ENCODE measurements at regions not wholly inside any gene's neighbourhood (a gene's known extent, or its start where the extent isn't known, plus 50 kb on each side); places are given as distances from the start of the nearest gene placed in this dataset.

DNA sequence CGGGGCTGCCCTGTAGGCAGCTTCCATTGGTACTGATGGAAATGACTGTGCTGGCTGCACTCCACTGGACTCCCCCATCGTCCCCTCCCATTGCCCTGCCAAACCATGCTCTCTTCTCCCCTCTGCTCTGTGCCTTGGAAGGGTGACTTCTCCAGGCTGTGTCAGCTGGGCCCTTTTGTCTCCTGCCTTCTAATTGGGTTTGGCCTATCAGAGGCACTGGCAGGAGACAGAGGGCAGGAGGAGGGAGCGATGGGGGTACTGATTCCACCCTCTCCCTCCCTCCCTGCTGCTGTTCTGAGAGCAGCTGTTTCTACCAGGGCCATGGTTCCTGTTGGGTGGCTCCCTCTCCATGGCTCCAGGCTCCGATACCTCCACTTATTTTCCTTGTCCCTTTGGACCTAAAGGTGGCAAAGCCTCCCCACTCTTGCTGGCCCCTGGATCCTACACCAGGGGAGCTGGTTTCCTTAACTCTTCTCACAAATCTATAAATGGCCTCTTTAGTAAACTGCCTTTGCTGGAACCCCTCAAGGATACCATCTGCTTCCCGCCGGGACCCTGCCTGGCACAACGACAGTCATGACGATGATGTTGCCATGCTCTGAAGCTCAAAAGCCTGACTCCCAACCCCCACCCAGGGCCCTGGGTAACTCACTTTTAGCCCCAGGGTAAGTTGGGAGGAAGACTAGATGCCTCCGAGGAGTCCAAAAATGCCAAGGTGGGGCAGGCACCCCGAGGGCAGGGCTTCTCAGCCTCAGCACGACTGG is 123.8 kb upstream of the RPL38 start:
- Histone ChIP-seq H3K79me2 (ENCODE audit: control insufficient read depth, insufficient read depth, low read length) (no peaks in the 10 kb centered on the region), H3K4me3 (ENCODE audit: control extremely low read depth in 1 of 5, extremely low read depth in 1 of 5, insufficient read depth in 1 of 5, low read depth in 2 of 5, low read length in 4 of 5) (no peak overlapping the region), H3K9me3 (ENCODE audit: control extremely low read depth in 1 of 3, control insufficient read depth in 2 of 3, insufficient read depth in 1 of 3, low read length in 2 of 3) (peaks cover 0 to 3% (median under 1%) of the 10 kb centered on the region in 3 donors), H2AFZ (ENCODE audit: insufficient read depth, low read depth, low read length, poor library complexity, severe bottlenecking) (no peak overlapping the region), H3K27me3 (replicated peaks in 1 of 4; ENCODE audit: control extremely low read depth in 1 of 4, control insufficient read depth in 3 of 4, insufficient read depth in 4 of 4, low read length in 3 of 4) (no peaks in the 10 kb centered on the region), H3K36me3 (replicated peaks in 1 of 2; ENCODE audit: control extremely low read depth in 1 of 2, control insufficient read depth in 1 of 2, extremely low read depth in 1 of 2, insufficient read depth in 2 of 2, low read length in 1 of 2) (no peaks in the 10 kb centered on the region), H3K27ac (ENCODE audit: low read length in 2 of 2) (no peak overlapping the region), H3K4me1 (ENCODE audit: control insufficient read depth in 2 of 2, insufficient read depth in 2 of 2, low read length in 2 of 2) (no peaks in the 10 kb centered on the region), H3K9ac (ENCODE audit: low read length) (no peak overlapping the region), H4K20me1 (ENCODE audit: control insufficient read depth, insufficient read depth, low read length, poor library complexity, severe bottlenecking) (no peaks in the 10 kb centered on the region), H3K4me2 (replicated peaks; ENCODE audit: low read depth, low read length, poor library complexity, severe bottlenecking) (no peak overlapping the region)
- 85% methylated on average over 9 of the region's 11 CpGs for WGBS (ENCODE audit: insufficient coverage)
- Mint-ChIP-seq H3K27ac (no peak overlapping the region), H3K4me1 (no peaks in the 10 kb centered on the region), H3K27me3 (peaks cover 10% of the 10 kb centered on the region), H3K4me3 (no peak overlapping the region), H3K9me3 (ENCODE audit: insufficient read depth) (no peaks in the 10 kb centered on the region)
- TF ChIP-seq EZH2 (IDR thresholded peaks at IDR 0.05; ENCODE audit: borderline replicate concordance, insufficient read depth, low read depth, low read length, poor library complexity, severe bottlenecking): no peak
- TF ChIP-seq, protein P1, sequence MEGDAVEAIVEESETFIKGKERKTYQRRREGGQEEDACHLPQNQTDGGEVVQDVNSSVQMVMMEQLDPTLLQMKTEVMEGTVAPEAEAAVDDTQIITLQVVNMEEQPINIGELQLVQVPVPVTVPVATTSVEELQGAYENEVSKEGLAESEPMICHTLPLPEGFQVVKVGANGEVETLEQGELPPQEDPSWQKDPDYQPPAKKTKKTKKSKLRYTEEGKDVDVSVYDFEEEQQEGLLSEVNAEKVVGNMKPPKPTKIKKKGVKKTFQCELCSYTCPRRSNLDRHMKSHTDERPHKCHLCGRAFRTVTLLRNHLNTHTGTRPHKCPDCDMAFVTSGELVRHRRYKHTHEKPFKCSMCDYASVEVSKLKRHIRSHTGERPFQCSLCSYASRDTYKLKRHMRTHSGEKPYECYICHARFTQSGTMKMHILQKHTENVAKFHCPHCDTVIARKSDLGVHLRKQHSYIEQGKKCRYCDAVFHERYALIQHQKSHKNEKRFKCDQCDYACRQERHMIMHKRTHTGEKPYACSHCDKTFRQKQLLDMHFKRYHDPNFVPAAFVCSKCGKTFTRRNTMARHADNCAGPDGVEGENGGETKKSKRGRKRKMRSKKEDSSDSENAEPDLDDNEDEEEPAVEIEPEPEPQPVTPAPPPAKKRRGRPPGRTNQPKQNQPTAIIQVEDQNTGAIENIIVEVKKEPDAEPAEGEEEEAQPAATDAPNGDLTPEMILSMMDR (IDR thresholded peaks at IDR 0.05): no peak
- POLR2A ChIA-PET: no interaction called here
- no peak for DNase-seq
- intact Hi-C loops (cut with micrococcal nuclease): no loop called here
- ATAC-seq (ENCODE audit: low read depth): no peak
- CTCF ChIA-PET: no interaction called here

DNA sequence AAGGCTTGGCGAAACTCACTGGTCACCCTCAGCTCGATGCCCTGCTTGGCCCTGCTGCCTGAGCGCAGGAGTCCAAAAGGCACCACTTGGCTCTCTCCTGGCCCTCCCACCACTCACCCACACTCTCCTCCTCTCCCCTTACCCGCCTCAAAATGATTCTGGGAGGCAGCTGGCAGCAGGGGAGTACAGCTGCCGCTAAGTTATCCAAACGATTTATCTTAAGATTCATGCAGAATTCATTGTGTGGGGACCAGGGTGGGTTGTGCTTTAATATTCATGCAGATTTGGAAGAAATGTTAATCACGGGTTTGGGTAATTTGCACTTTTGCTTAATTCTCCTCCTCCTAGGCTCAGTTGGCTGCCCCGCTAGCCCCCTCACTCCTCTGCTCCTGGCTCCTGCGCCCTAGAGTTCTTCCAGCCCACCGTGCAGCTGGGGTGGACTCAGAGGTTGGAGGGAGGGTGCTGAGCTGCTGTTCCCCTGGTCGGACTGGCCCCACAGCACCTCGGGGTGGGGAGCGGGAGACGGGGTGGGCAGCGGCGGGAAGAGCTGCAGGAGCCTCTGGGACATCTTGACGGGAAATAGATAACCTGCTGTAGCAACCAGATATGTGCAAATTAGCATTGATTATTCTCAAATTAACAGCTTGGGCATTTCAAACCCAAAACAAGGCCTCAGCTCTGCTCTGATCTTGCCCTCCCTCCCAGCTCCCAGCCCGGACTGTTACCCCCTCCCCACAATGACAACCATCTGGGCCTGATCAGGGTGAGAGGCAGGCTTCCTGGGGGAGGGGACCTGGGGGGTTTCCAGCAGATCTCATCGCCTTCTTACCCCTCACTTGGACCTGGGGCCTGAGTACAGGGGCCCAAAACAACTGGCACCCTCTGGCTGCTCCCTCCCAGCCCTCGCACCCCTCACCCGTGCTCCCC is 122.6 kb upstream of the RPL38 start:
- CTCF ChIA-PET: no interaction called here
- DNase-seq: no peak
- no peak overlapping the region for H3K4me3 Mint-ChIP-seq

More for the DNA sequence above, 122.6 kb upstream of the RPL38 start:
- H3K9me3 ChIP-seq (ENCODE audit: control extremely low read depth in 1 of 3, control insufficient read depth in 2 of 3, insufficient read depth in 1 of 3, low read length in 2 of 3): peaks cover 0 to 9% (median 8%) of the 10 kb centered on the region in 3 donors
- no peak overlapping the region for H3K4me3 ChIP-seq (ENCODE audit: control extremely low read depth in 1 of 5, extremely low read depth in 1 of 5, insufficient read depth in 1 of 5, low read depth in 2 of 5, low read length in 4 of 5)
- H3K9ac ChIP-seq (ENCODE audit: low read length): no peak overlapping the region
- no peaks in the 10 kb centered on the region for H3K79me2 ChIP-seq (ENCODE audit: control insufficient read depth, insufficient read depth, low read length)
- no peaks in the 10 kb centered on the region for H3K4me1 Mint-ChIP-seq
- no peak overlapping the region for H2AFZ ChIP-seq (ENCODE audit: insufficient read depth, low read depth, low read length, poor library complexity, severe bottlenecking)
- intact Hi-C loops (cut with micrococcal nuclease): no loop called here
- no peak for TF ChIP-seq EZH2 (IDR thresholded peaks at IDR 0.05; ENCODE audit: borderline replicate concordance, insufficient read depth, low read depth, low read length, poor library complexity, severe bottlenecking)
- TF ChIP-seq, protein P1 (IDR thresholded peaks at IDR 0.05): no peak
- POLR2A ChIA-PET: no interaction called here
- no peak overlapping the region for H3K27ac ChIP-seq (ENCODE audit: low read length in 2 of 2)
- H3K4me1 ChIP-seq (ENCODE audit: control insufficient read depth in 2 of 2, insufficient read depth in 2 of 2, low read length in 2 of 2): no peaks in the 10 kb centered on the region
- H4K20me1 ChIP-seq (ENCODE audit: control insufficient read depth, insufficient read depth, low read length, poor library complexity, severe bottlenecking): no peaks in the 10 kb centered on the region
- no peak for ATAC-seq (ENCODE audit: low read depth)
- H3K36me3 ChIP-seq (replicated peaks in 1 of 2; ENCODE audit: control extremely low read depth in 1 of 2, control insufficient read depth in 1 of 2, extremely low read depth in 1 of 2, insufficient read depth in 2 of 2, low read length in 1 of 2): no peaks in the 10 kb centered on the region
- peaks cover 9% of the 10 kb centered on the region for H3K9me3 Mint-ChIP-seq (ENCODE audit: insufficient read depth)
- H3K27me3 Mint-ChIP-seq: peaks cover 18% of the 10 kb centered on the region
- no peak overlapping the region for H3K4me2 ChIP-seq (replicated peaks; ENCODE audit: low read depth, low read length, poor library complexity, severe bottlenecking)
- WGBS (ENCODE audit: insufficient coverage): 79% methylated on average over 13 of the region's 21 CpGs
- no peak overlapping the region for H3K27ac Mint-ChIP-seq
- no peaks in the 10 kb centered on the region for H3K27me3 ChIP-seq (replicated peaks in 1 of 4; ENCODE audit: control extremely low read depth in 1 of 4, control insufficient read depth in 3 of 4, insufficient read depth in 4 of 4, low read length in 3 of 4)

Measured in B cell (primary cell).